Mesenchymal stem cell (in vitro differentiated cells and primary cell): ENCODE measurements at regions not wholly inside any gene's neighbourhood (a gene's known extent, or its start where the extent isn't known, plus 50 kb on each side); places are given as distances from the start of the nearest gene placed in this dataset.
"Not testable (repeated sequence)": the region's sequence is repeated elsewhere in the genome, so short reads cannot be mapped to it uniquely, and the experiment has no call there.

ENCODE experiments used
- DNase-seq: peaks from one replicate; pipeline ENCODE4 v3.0.0-alpha.2; 2013
- H2AFZ ChIP-seq: one replicate; pipeline ENCODE4 v1.6.1; 2013; ENCODE audit warnings: low read depth, mild to moderate bottlenecking, control low read depth, inconsistent platforms, low read length, moderate library complexity
- H2AK5ac ChIP-seq: 2 replicates; pipeline ENCODE4 v1.6.1; 2013; ENCODE audit warnings: low read length, moderate library complexity, mild to moderate bottlenecking, inconsistent platforms; ENCODE audit not compliant: severe bottlenecking
- H2BK120ac ChIP-seq: one replicate; pipeline ENCODE4 v1.6.1; 2013; ENCODE audit warnings: low read depth, mild to moderate bottlenecking, inconsistent platforms, low read length, moderate library complexity
- H2BK12ac ChIP-seq, 2 experiments: one replicate each; pipeline ENCODE4 v1.6.1; 2013; ENCODE audit warnings: inconsistent platforms in 2 of 2, low read length in 2 of 2, mild to moderate bottlenecking in 2 of 2, moderate library complexity in 2 of 2, control low read depth in 1 of 2
- H2BK15ac ChIP-seq: one replicate; pipeline ENCODE4 v1.6.1; 2013; ENCODE audit warnings: mild to moderate bottlenecking, low read depth, inconsistent platforms; ENCODE audit not compliant: poor library complexity, severe bottlenecking
- H2BK5ac ChIP-seq: 2 replicates; pipeline ENCODE4 v1.6.1; 2013; ENCODE audit warnings: low read depth, mild to moderate bottlenecking, low read length, control low read depth, inconsistent platforms; ENCODE audit not compliant: poor library complexity, severe bottlenecking
- H3K14ac ChIP-seq, 2 experiments: one replicate each; pipeline ENCODE4 v1.6.1; 2013; ENCODE audit warnings: inconsistent platforms in 2 of 2, low read length in 2 of 2, control low read depth in 1 of 2, mild to moderate bottlenecking in 1 of 2, moderate library complexity in 1 of 2
- H3K18ac ChIP-seq, 2 experiments: one replicate each; pipeline ENCODE4 v1.6.1; 2013; ENCODE audit warnings: inconsistent platforms in 2 of 2, low read length in 2 of 2, control low read depth in 1 of 2, low read depth in 1 of 2, mild to moderate bottlenecking in 1 of 2
- H3K23ac ChIP-seq, 2 experiments: one replicate each; pipeline ENCODE4 v1.6.1; 2013; ENCODE audit warnings: inconsistent platforms in 2 of 2, low read length in 2 of 2, mild to moderate bottlenecking in 2 of 2, moderate library complexity in 2 of 2, control low read depth in 1 of 2
- H3K27ac ChIP-seq: 2 replicates; pipeline ENCODE4 v1.5.1; 2013; ENCODE audit warnings: mild to moderate bottlenecking, moderate library complexity, low read length, control low read depth, inconsistent platforms; ENCODE audit not compliant: poor library complexity, severe bottlenecking
- H3K27me3 ChIP-seq, 2 experiments: 2 replicates each; pipeline versions ENCODE4 v1.6.1 to v1.7.0; 2013; ENCODE audit warnings: low read length in 2 of 2, mild to moderate bottlenecking in 2 of 2, moderate library complexity in 2 of 2, control low read depth in 1 of 2, inconsistent platforms in 1 of 2; ENCODE audit not compliant: control insufficient read depth in 1 of 2, insufficient read depth in 1 of 2
- H3K36me3 ChIP-seq, 2 experiments: 2 replicates each; pipeline versions ENCODE4 v1.6.1 to v1.7.0; 2013; ENCODE audit warnings: low read length in 2 of 2, control low read depth in 1 of 2, inconsistent platforms in 1 of 2, low read depth in 1 of 2, mild to moderate bottlenecking in 1 of 2; ENCODE audit not compliant: insufficient read depth in 2 of 2, control insufficient read depth in 1 of 2
- H3K4ac ChIP-seq, 2 experiments: one replicate each; pipeline ENCODE4 v1.6.1; 2013; ENCODE audit warnings: inconsistent platforms in 2 of 2, low read length in 2 of 2, mild to moderate bottlenecking in 2 of 2, moderate library complexity in 2 of 2, control low read depth in 1 of 2, low read depth in 1 of 2
- H3K4me1 ChIP-seq: 2 replicates; pipeline ENCODE4 v1.6.1; 2013; ENCODE audit warnings: low read depth, low read length, control low read depth; ENCODE audit not compliant: control insufficient read depth, insufficient read depth
- H3K4me2 ChIP-seq: 2 replicates; pipeline ENCODE4 v1.6.1; 2013; ENCODE audit warnings: low read length, mild to moderate bottlenecking, inconsistent platforms; ENCODE audit not compliant: poor library complexity, severe bottlenecking
- H3K4me3 ChIP-seq, 2 experiments: 2 replicates each; pipeline versions ENCODE4 v1.5.1 to v1.7.0; 2013; ENCODE audit warnings: low read length in 2 of 2, mild to moderate bottlenecking in 2 of 2, control low read depth in 1 of 2, low read depth in 1 of 2; ENCODE audit not compliant: insufficient read depth in 1 of 2
- H3K79me1 ChIP-seq: replicated peaks from 2 replicates; pipeline ENCODE4 v1.6.1; 2013; ENCODE audit warnings: mild to moderate bottlenecking, control low read depth, low read length, inconsistent platforms; ENCODE audit not compliant: poor library complexity, severe bottlenecking
- H3K9ac ChIP-seq: 2 replicates; pipeline ENCODE4 v1.7.0; 2013; ENCODE audit warnings: mild to moderate bottlenecking, low read length, moderate library complexity
- H3K9me3 ChIP-seq: 2 replicates; pipeline ENCODE4 v1.7.0; 2013; ENCODE audit warnings: mild to moderate bottlenecking, low read length; ENCODE audit not compliant: control insufficient read depth
- H4K8ac ChIP-seq: one replicate; pipeline ENCODE4 v1.6.1; 2013; ENCODE audit warnings: inconsistent platforms, mild to moderate bottlenecking, low read length, moderate library complexity
- H4K91ac ChIP-seq: one replicate; pipeline ENCODE4 v1.6.1; 2013; ENCODE audit warnings: mild to moderate bottlenecking, low read length, inconsistent platforms
- WGBS: methylation state at CpG from one replicate; pipeline ENCODE4 v1.1.7; 2013; ENCODE audit warnings: mixed read lengths; 5-methylcytosine and 5-hydroxymethylcytosine counted together

GRCh38 chr4:158395343-158395742 is 126.3 kb upstream of the RXFP1 start:
- Histone ChIP-seq H2AFZ (no peak overlapping the region), H3K4me2 (no peak overlapping the region), H2BK12ac (no peak overlapping the region), H3K23ac (no peak overlapping the region), H4K8ac (no peak overlapping the region), H2BK120ac (no peak overlapping the region), H3K79me1 (no peaks in the 10 kb centered on the region), H3K27me3 (no peaks in the 10 kb centered on the region), H2BK5ac (no peak overlapping the region), H3K9me3 (peaks cover 3% of the 10 kb centered on the region), H3K14ac (no peak overlapping the region), H3K4me1 (no peaks in the 10 kb centered on the region), H3K9ac (no peak overlapping the region), H2BK15ac (no peak overlapping the region), H3K4me3 (no peak overlapping the region), H3K4ac (no peak overlapping the region), H2AK5ac (no peak overlapping the region), H4K91ac (no peak overlapping the region), H3K27ac (no peak overlapping the region), H3K36me3 (no peaks in the 10 kb centered on the region), H3K18ac (no peak overlapping the region)
- DNase-seq = no peak
- WGBS = 59% methylated on average over 3 of the region's 3 CpGs

GRCh38 chr4:158395889-158396288 is 125.8 kb upstream of the RXFP1 start:
- H3K23ac ChIP-seq = no peak overlapping the region
- no peak overlapping the region for H2BK120ac ChIP-seq
- H3K27ac ChIP-seq = no peak overlapping the region
- no peaks in the 10 kb centered on the region for H3K4me1 ChIP-seq
- DNase-seq = no peak
- H2BK15ac ChIP-seq = no peak overlapping the region
- no peak overlapping the region for H4K91ac ChIP-seq
- H3K27me3 ChIP-seq = no peaks in the 10 kb centered on the region
- no peak overlapping the region for H4K8ac ChIP-seq
- H3K4ac ChIP-seq = no peak overlapping the region
- no peaks in the 10 kb centered on the region for H3K79me1 ChIP-seq
- H3K18ac ChIP-seq = no peak overlapping the region
- no peaks in the 10 kb centered on the region for H3K36me3 ChIP-seq
- H2BK12ac ChIP-seq = no peak overlapping the region
- H2AFZ ChIP-seq = no peak overlapping the region
- 69% methylated on average over 2 of the region's 2 CpGs for WGBS
- no peak overlapping the region for H3K4me2 ChIP-seq
- peaks cover 3% of the 10 kb centered on the region for H3K9me3 ChIP-seq
- H2BK5ac ChIP-seq = no peak overlapping the region
- no peak overlapping the region for H3K14ac ChIP-seq
- H3K4me3 ChIP-seq = no peak overlapping the region
- no peak overlapping the region for H2AK5ac ChIP-seq
- H3K9ac ChIP-seq = no peak overlapping the region

GRCh38 chr4:158397781-158398180 is 123.9 kb upstream of the RXFP1 start:
- no peaks in the 10 kb centered on the region for H3K27me3 ChIP-seq
- no peak overlapping the region for H2BK15ac ChIP-seq
- H3K4me3 ChIP-seq = no peak overlapping the region
- H3K18ac ChIP-seq = no peak overlapping the region
- H3K27ac ChIP-seq = no peak overlapping the region
- H3K79me1 ChIP-seq = no peaks in the 10 kb centered on the region
- no peak overlapping the region for H2BK5ac ChIP-seq
- no peak overlapping the region for H2BK120ac ChIP-seq
- H3K9me3 ChIP-seq = no peaks in the 10 kb centered on the region
- no peak overlapping the region for H2AK5ac ChIP-seq
- H2AFZ ChIP-seq = no peak overlapping the region
- H3K4ac ChIP-seq = no peak overlapping the region
- no peak overlapping the region for H3K23ac ChIP-seq
- no peak overlapping the region for H3K4me2 ChIP-seq
- DNase-seq = no peak
- 100% methylated on average over 1 of the region's 2 CpGs for WGBS
- H2BK12ac ChIP-seq = no peak overlapping the region
- no peak overlapping the region for H3K9ac ChIP-seq
- H3K4me1 ChIP-seq = no peaks in the 10 kb centered on the region
- H3K36me3 ChIP-seq = no peaks in the 10 kb centered on the region
- H3K14ac ChIP-seq = no peak overlapping the region
- no peak overlapping the region for H4K91ac ChIP-seq
- no peak overlapping the region for H4K8ac ChIP-seq

- H4K8ac ChIP-seq = not testable (repeated sequence)
- 95% methylated on average over 20 of the region's 29 CpGs for WGBS
Observed at GRCh38 chr4:158407961-158408360, 113.7 kb upstream of the RXFP1 start.

More at GRCh38 chr4:158407961-158408360, 113.7 kb upstream of the RXFP1 start:
- H3K9ac ChIP-seq, H3K36me3 ChIP-seq, H2BK12ac ChIP-seq, H2BK120ac ChIP-seq, DNase-seq, H3K79me1 ChIP-seq, H3K4me1 ChIP-seq, H2AFZ ChIP-seq, H2BK15ac ChIP-seq, H3K4me2 ChIP-seq, H2AK5ac ChIP-seq, H3K18ac ChIP-seq, H3K4me3 ChIP-seq, H4K91ac ChIP-seq, H3K23ac ChIP-seq, H3K14ac ChIP-seq, H3K9me3 ChIP-seq, H3K27ac ChIP-seq, H2BK5ac ChIP-seq, H3K27me3 ChIP-seq, H3K4ac ChIP-seq: not testable (repeated sequence)
